ENCODE measurements at regions not wholly inside any gene's neighbourhood (a gene's known extent, or its start where the extent isn't known, plus 50 kb on each side); places are given as distances from the start of the nearest gene placed in this dataset.

GRCh38 chr3:10703875-10704274 is 112.2 kb upstream of the SLC6A11 start:
- TF ChIP-seq CTCF (IDR thresholded peaks at IDR 0.05) (no peak), POLR2AphosphoS5 (IDR thresholded peaks at IDR 0.05) (no peak), POLR2A (IDR thresholded peaks at IDR 0.05) (no peak)

Measured in prostate gland (tissue), 2 donors.